GM18517 (cell line): ENCODE measurements at regions not wholly inside any gene's neighbourhood (a gene's known extent, or its start where the extent isn't known, plus 50 kb on each side); places are given as distances from the start of the nearest gene placed in this dataset.
A peak's percentile ranks its signal among the peaks of the same experiment; 100 is the strongest.

Experiments used
- ATAC-seq: cut with Tn5 transposase; IDR thresholded peaks from one replicate; pipeline ENCODE4 v1.9.1; 2021; ENCODE audit warnings: mild to moderate bottlenecking, moderate library complexity; ENCODE audit not compliant: unreplicated experiment

GRCh38 chr12:46131732-46132469 is 136.9 kb downstream of the SLC38A1 start:
- no peak for ATAC-seq

DNA sequence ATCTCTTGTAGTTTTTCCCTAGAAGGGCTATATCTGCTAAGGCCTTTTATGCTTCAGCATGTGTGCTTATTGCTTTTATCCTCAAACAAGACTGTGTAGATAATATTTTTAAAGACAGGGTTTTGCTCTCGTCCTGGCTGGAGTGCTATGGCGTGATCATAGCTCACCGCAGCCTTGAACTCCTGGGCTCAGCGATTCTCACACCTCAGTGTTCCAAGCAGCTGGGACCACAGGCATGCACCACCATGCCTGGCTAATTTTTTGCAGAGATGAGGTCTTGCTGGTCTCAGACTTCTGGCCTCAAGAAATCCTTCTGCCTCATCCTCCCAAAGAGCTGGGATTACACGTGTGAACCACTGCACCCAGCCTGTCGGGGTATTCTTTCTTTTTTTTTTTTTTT is 137.3 kb upstream of the SCAF11 start:
- no peak for ATAC-seq

GRCh38 chr12:46126050-46126727 is 135.8 kb upstream of the SCAF11 start:
- ATAC-seq = no peak

DNA sequence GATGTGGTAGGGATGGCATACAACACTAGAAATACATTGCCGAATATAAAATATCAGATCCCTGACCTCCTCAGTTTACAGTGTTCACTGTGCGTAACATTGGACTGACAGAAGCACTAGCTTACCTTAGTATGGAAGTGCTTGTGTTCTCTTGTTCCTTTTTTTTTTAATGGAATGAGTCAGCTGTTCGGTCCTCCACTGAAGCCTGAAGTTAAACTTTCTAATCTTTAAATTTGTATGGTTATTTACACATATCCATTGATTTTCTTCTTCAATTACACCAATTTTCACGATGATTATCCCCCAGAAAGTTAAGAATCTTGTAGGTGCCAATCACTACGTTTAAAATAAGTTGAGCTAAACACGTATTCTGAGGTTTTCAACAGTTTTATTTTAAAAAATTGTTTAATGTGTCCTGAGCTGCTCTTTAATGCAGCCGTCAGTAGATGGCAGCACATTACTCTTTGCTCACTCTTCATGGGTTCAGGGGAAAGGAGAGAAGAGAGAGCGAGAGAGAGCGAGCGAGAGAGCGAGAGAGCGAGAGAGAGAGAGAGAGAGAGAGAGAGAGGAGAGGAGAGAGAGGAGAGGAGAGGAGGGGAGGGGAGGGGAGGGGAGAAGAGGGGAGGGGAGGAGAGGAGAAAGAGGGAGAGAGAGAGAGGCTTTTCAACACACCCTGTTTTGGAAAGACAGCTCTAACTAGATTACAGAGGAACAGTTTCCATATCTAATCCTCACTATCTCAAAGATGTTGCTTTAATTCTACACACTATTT is 134.7 kb upstream of the SCAF11 start:
- no peak for ATAC-seq

DNA sequence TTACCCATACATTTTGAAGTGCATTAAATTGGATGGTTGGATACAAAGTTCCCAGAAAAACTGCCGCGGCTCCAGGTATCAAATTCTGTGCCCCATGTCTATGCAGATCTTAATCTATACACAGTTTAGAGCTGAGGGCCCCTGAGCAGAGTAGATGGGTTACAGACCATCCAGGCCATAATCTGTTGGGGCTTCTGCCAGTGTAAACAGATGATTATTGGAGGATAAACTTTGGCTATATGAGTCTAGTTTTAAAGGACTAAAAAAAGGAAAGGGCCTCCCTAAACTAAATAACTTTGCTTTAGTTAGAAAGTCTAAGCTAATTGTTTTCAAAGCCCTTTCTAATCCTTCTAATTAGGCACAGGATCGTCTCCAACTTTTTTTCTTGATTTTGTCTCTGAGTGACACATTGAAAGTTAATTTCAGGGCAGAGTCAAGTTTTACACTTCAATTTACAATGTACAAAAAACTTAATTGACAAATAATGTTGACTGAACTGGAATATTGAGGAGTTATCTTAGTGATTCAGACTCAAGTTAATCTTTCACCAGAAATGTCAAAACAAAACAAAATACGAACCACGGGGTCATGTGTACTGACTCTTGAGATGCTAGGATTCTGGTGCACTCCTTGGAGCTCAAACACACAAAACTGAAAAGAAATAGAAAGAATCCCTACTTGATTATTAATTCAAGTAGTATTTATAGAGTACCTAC is 133.9 kb upstream of the SCAF11 start:
- no peak for ATAC-seq

DNA sequence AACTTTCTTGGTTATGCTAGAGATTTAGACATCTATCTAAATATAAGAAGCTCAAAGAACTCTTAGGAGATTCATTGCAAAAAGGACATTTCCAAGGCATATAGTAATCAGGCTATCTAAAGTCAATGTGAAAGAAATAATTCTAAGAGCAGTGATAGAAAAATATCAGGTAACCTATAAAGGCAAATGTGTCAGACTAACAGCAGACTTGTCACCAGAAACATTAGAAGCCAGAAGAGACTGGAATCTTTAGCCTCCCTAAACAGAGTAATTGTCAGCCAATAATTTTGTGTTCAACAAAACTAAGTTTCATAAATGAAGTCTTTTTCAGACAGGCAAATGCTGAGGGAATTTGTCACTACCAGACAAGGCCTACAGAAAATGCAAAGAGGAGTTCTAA is 122.0 kb upstream of the SCAF11 start:
- no peak for ATAC-seq

- ATAC-seq = no peak
Measured at GRCh38 chr12:46111715-46112114, 121.3 kb upstream of the SCAF11 start.

DNA sequence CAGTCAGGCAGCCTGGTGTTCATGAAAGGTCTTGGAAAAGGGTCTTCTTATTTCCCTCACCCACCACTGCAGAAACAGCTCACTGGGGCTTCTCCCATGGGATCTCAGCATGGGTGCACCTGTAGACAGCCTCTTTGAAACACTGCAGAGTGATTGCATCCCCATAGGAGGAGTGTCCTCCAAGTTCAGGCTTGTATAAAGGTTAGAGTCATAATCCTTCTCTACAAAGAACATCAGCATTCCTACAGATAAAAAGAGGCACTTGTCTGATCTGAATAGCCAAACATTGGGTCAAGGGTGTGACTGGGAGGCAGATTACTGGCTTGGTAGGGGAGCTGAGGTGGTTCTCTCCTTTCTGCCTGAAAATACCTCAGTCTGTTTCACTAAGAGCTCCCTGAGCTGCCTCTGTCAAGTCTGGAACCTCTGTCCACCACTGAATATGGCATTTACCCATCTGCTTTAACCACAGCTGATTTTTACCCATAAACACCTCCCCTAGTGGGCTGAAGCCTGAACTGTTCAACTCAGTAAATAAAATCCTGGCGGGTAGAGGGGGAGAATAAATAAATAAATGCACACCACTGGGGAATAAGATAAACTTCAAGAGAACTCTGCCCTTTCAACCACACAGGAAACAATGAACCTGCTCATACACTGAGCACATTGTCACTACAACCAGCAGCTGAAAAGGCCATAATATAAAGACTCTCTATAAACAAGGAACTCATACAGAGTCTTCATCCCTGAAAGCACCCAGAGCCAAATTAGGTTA is 120.7 kb upstream of the SCAF11 start:
- no peak for ATAC-seq

GRCh38 chr12:46110223-46110611 is 119.8 kb upstream of the SCAF11 start:
- no peak for ATAC-seq

GRCh38 chr12:46109343-46110222 is 119.2 kb upstream of the SCAF11 start:
- no peak for ATAC-seq

GRCh38 chr12:46108721-46109120 is 118.3 kb upstream of the SCAF11 start:
- ATAC-seq = peak; percentile 90

GRCh38 chr12:46107591-46107990 is 117.2 kb upstream of the SCAF11 start:
- no peak for ATAC-seq

DNA sequence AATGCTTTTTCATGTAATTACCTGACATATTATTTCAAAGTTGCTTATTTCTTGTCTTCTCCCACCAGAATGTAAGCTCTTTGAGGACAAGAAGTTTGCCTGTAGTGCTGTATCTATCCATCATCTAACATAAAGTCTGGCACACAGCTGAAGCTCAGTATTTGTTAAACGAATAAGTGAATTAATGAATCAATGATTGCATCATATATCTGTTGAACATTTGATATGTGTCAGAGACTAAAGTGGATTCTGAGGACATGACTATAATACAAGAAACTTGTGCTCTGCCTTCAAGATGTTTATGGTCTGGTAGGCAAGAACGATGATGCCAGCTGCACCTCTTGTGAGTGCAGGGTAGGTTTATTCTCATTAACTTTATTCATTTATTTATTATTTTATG is 115.4 kb upstream of the SCAF11 start:
- no peak for ATAC-seq

DNA sequence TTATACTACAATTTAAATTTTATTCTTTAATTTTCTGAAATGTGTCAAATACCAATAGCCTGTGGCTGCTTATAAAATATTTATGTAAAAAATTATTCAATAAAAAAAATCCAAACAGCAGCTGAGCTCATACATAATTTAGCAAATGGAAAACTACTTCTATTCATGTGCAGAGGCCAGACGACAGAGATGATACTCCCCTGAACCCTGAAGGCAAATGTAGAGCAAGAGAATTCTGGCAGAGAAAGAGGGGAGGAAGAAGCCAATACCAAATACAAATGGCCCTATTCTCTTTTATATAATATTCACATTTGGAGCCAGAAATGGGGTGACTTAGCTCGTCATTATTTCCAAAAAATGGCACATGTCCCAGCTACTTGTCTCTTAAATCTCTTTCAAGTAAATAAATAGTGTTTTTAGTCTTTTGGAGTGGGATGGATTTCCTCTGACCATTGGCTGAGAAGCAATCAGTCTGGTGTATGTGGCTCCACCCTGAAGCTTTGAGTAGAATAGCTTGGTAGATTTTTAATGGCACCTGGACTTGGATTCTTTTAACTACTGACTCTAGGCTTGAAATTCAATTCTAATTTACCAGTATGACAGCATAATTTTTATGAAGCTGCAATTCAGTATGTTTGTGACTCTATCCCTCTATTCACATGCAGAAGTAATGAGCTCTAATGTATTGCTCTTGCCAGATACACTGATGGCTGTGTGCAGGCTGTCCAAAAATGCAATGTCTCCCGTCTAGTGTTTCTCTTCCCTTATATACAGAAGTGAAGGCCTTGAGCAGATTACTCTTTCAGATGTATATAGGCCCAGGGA is 113.4 kb upstream of the SCAF11 start:
- no peak for ATAC-seq

DNA sequence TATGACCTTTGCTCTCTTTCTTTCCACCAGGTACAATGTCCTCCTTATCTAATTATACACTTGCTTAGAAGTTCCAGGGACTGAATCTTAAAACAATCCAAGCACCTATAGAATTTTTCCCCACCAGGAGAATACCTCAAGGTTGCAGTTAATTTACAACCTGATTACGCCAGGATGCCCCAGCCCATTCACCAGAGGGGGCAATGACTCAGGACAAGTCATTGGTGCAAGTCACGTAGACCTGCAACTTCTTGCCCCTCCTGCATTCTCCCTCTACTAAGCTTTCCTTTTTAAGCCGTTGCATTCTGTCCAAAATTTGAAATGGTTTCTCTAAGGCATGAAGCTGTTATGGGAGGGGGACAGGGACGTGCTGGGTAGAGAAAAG is 111.1 kb upstream of the SCAF11 start:
- no peak for ATAC-seq

DNA sequence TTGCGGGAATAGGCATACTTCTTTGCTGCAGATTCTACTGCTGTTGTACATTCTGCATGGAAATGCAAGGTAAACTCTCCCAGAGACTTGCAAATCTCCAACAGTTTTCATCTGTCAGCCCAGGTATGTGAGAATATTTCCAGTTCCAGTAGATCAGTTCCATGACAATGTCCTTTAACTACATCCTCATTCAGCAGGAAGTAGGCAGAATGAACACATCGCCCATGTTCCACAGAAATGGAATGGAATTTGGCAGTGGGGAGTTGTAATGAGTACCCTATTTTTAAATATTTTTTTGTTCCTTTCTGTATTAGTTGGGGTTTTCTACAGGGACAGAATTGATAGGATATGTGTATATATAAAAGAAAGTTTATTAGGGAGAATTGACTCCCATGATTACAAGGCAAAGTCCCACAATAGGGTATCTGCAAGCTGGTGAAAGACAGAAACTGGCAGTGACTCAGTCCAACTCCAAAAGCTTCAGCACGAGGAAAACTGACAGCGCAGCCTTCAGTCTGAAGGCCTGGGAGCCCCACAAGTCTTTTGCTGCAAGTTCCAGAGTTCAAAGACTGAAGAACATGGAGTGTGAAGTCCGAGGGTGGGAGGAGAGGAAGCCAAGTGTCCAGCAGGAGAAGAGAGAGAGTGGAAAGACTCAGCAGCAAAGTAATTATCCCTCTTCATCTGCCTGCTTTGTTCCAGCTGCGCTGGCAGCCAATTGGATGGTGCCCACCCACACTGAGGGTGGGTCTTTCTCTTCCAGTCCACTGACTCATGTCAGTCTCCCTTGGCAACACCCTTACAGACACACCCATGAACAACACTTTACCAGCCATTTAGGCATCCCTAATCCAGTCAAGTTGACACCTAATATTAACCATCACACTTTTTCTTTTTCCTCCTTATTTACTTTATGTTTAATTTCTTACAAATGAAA is 110.4 kb upstream of the SCAF11 start:
- no peak for ATAC-seq

DNA sequence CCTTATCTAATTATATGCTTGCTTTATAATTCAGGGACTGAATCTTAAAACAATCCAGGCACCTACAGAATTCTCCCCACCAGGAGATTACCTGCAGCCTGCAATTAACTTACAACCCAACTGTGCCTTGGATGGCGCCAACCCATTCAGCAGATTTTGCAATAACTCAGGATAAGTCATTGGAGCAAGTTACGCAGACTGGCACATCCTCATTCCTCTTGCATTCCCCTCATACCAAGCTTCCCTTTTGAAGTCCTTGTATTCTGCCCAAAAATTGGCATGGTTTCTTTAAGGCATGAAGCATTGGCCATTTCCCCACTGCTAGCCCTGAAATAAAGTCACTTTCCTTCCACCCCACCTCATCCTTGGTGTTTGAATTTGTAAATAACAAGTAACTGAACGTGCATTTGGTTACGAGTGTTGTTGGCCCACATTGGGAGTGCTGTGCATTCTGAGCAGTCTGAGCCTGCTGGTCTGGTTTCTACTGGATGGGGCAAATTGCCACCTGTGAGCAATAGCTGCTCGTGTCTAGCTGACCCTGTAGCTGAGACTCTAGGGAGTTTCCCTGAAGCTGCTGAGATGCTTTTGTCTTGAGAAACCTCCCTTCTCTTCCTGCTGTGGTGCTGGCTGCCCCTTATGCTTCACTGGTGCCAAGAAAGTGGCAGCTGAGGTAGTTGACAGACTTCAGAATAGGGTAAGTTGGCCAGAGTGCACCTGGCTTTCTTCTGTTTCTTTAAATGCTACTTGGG is 99.2 kb upstream of the SCAF11 start:
- no peak for ATAC-seq
